ENCODE measurements at regions not wholly inside any gene's neighbourhood (a gene's known extent, or its start where the extent isn't known, plus 50 kb on each side); places are given as distances from the start of the nearest gene placed in this dataset.

- Histone ChIP-seq H3K4me2 (ENCODE audit: low read length) (no peak overlapping the region), H3K9me2 (replicated peaks; ENCODE audit: control insufficient read depth, low read length) (no peaks in the 10 kb centered on the region)
Observed at GRCh38 chr6:169869301-169869700, 117.9 kb downstream of the ERMARD start.

GRCh38 chr6:169868458-169868857, 117.0 kb downstream of the ERMARD start:
- H3K4me1 ChIP-seq (ENCODE audit: control insufficient read depth, low read length) = peaks cover 23% of the 10 kb centered on the region
- H3K4me2 ChIP-seq (ENCODE audit: low read length) = no peak overlapping the region
- H3K9me3 ChIP-seq (ENCODE audit: control insufficient read depth, insufficient read depth, low read length) = peaks cover 11% of the 10 kb centered on the region; the same call in 1 of the 2 replicates
- H3K36me3 ChIP-seq (ENCODE audit: control insufficient read depth, low read length) = no peaks in the 10 kb centered on the region
- no peak overlapping the region for H3K27ac ChIP-seq (ENCODE audit: low read depth, low read length)
- no peaks in the 10 kb centered on the region for H3K9me2 ChIP-seq (replicated peaks; ENCODE audit: control insufficient read depth, low read length)
- no peak overlapping the region for H3K4me3 ChIP-seq (ENCODE audit: low read length)
- no peaks in the 10 kb centered on the region for H3K79me2 ChIP-seq (ENCODE audit: control insufficient read depth, low read length)
- 0 out of 2 replicates have a peak, but pooled peaks cover 2% of the 10 kb centered on the region for H3F3A ChIP-seq (ENCODE audit: control insufficient read depth, insufficient read depth)
- TF ChIP-seq CTCF (IDR thresholded peaks at IDR 0.05; ENCODE audit: low read depth, low read length, poor library complexity, severe bottlenecking) = no peak
- TF ChIP-seq EZH2phosphoT487 (IDR thresholded peaks at IDR 0.05; ENCODE audit: borderline replicate concordance, low read length) = no peak
- no peaks in the 10 kb centered on the region for H3K27me3 ChIP-seq (ENCODE audit: control insufficient read depth, low read length)
- H4K20me1 ChIP-seq (ENCODE audit: control insufficient read depth, insufficient read depth, low read depth, low read length) = no peaks in the 10 kb centered on the region

More at GRCh38 chr6:169869301-169869700, 117.9 kb downstream of the ERMARD start:
- no peaks in the 10 kb centered on the region for H4K20me1 ChIP-seq (ENCODE audit: control insufficient read depth, insufficient read depth, low read depth, low read length)
- TF ChIP-seq CTCF (IDR thresholded peaks at IDR 0.05; ENCODE audit: low read depth, low read length, poor library complexity, severe bottlenecking) = no peak
- TF ChIP-seq EZH2phosphoT487 (IDR thresholded peaks at IDR 0.05; ENCODE audit: borderline replicate concordance, low read length) = no peak
- H3F3A ChIP-seq (ENCODE audit: control insufficient read depth, insufficient read depth) = 0 out of 2 replicates have a peak, but pooled peaks cover 1% of the 10 kb centered on the region
- no peaks in the 10 kb centered on the region for H3K27me3 ChIP-seq (ENCODE audit: control insufficient read depth, low read length)
- H3K79me2 ChIP-seq (ENCODE audit: control insufficient read depth, low read length) = no peaks in the 10 kb centered on the region
- peaks cover 15% of the 10 kb centered on the region for H3K4me1 ChIP-seq (ENCODE audit: control insufficient read depth, low read length)
- H3K27ac ChIP-seq (ENCODE audit: low read depth, low read length) = no peak overlapping the region
- no peaks in the 10 kb centered on the region for H3K36me3 ChIP-seq (ENCODE audit: control insufficient read depth, low read length)
- H3K4me3 ChIP-seq (ENCODE audit: low read length) = no peak overlapping the region
- H3K9me3 ChIP-seq (ENCODE audit: control insufficient read depth, insufficient read depth, low read length) = peaks cover 3% of the 10 kb centered on the region; the same call in 1 of the 2 replicates

GRCh38 chr6:169867751-169868191, 116.3 kb downstream of the ERMARD start:
- H3K79me2 ChIP-seq (ENCODE audit: control insufficient read depth, low read length) = no peaks in the 10 kb centered on the region
- H3K27me3 ChIP-seq (ENCODE audit: control insufficient read depth, low read length) = no peaks in the 10 kb centered on the region
- H3K27ac ChIP-seq (ENCODE audit: low read depth, low read length) = no peak overlapping the region
- TF ChIP-seq CTCF (IDR thresholded peaks at IDR 0.05; ENCODE audit: low read depth, low read length, poor library complexity, severe bottlenecking) = no peak
- TF ChIP-seq EZH2phosphoT487 (IDR thresholded peaks at IDR 0.05; ENCODE audit: borderline replicate concordance, low read length) = no peak
- H3K4me2 ChIP-seq (ENCODE audit: low read length) = no peak overlapping the region
- H3F3A ChIP-seq (ENCODE audit: control insufficient read depth, insufficient read depth) = 0 out of 2 replicates have a peak, but pooled peaks cover 2% of the 10 kb centered on the region
- peaks cover 14% of the 10 kb centered on the region; the same call in 1 of the 2 replicates for H3K9me3 ChIP-seq (ENCODE audit: control insufficient read depth, insufficient read depth, low read length)
- H3K9me2 ChIP-seq (replicated peaks; ENCODE audit: control insufficient read depth, low read length) = no peaks in the 10 kb centered on the region
- H3K4me1 ChIP-seq (ENCODE audit: control insufficient read depth, low read length) = peaks cover 27% of the 10 kb centered on the region
- no peaks in the 10 kb centered on the region for H3K36me3 ChIP-seq (ENCODE audit: control insufficient read depth, low read length)
- no peaks in the 10 kb centered on the region for H4K20me1 ChIP-seq (ENCODE audit: control insufficient read depth, insufficient read depth, low read depth, low read length)
- H3K4me3 ChIP-seq (ENCODE audit: low read length) = no peak overlapping the region
